ENCODE measurements at regions not wholly inside any gene's neighbourhood (a gene's known extent, or its start where the extent isn't known, plus 50 kb on each side); places are given as distances from the start of the nearest gene placed in this dataset.

GRCh38 chr7:155956977-155957376, 144.7 kb upstream of the SHH start:
- TF ChIP-seq POLR2AphosphoS5 (IDR thresholded peaks at IDR 0.05; ENCODE audit: low read depth) (no peak), CTCF (IDR thresholded peaks at IDR 0.05; ENCODE audit: insufficient read depth, low read length) (no peak), GABPA (IDR thresholded peaks at IDR 0.05; ENCODE audit: low read depth) (no peak), REST (IDR thresholded peaks at IDR 0.05; ENCODE audit: insufficient replicate concordance, low read depth) (no peak), SPI1 (IDR thresholded peaks at IDR 0.05; ENCODE audit: borderline replicate concordance, low read depth) (no peak)
